ENCODE measurements at regions not wholly inside any gene's neighbourhood (a gene's known extent, or its start where the extent isn't known, plus 50 kb on each side); places are given as distances from the start of the nearest gene placed in this dataset.

DNA sequence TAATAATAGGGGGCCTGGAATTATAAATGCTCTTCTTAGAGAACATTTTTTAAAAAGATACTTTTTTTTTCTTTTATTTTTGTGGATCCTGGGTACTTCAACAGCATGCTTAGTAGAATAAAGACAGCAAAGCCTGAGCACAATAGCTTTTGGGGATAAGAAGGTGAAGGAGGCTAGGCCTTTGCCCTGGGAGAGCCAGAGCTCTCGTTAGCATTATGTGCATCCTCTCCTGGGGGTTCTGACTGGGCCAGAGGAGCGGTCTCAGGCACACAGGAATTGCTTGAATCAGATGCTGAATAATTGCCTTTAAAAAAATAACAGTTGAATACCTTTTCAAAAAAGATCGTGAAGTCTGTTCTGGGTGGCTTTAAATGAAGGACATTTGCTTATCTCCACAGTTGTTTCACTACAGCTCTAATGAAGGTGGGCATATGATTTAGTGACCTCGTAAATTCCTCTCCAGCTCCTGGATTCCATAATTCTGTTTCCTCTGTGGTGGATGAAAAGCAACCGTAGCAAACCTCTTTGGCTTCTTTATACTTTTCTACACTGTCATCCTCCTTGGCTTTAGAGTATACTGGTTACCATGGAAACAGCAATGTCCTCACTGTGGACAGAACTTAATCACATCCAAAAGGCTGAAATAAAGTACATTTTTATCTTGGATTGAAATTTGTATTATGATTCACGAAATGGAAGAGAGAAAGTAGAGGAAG is 133.8 kb downstream of the MAIP1 start:
- no peaks in the 10 kb centered on the region for H3K9me3 ChIP-seq (ENCODE audit: control insufficient read depth in 1 of 2, insufficient read depth in 1 of 2, low read length in 2 of 2)
- DNase-seq, result no peak
- POLR2A ChIA-PET, result no interaction called here
- H3K4me1 ChIP-seq (ENCODE audit: insufficient read depth, low read length), result no peaks in the 10 kb centered on the region
- Mint-ChIP-seq H3K4me1 (ENCODE audit: low read depth) (no peaks in the 10 kb centered on the region), H3K36me3 (ENCODE audit: low read depth) (no peaks in the 10 kb centered on the region), H3K27me3 (peaks cover 16% of the 10 kb centered on the region), H3K9me3 (no peaks in the 10 kb centered on the region), H3K4me3 (no peak overlapping the region), H3K27ac (no peak overlapping the region)
- H3K27ac ChIP-seq (ENCODE audit: low read depth in 1 of 2, low read length in 2 of 2), result no peak overlapping the region
- CTCF ChIA-PET, result interaction anchor here (0.6 kb wide), 1 partner anchor 598 kb away, joined by 3 read pairs; no protein-coding TSS in a partner anchor
- ATAC-seq (ENCODE audit: poor library complexity), result no peak
- no peaks in the 10 kb centered on the region for H3K36me3 ChIP-seq (ENCODE audit: insufficient read depth, low read length)
- H3K4me3 ChIP-seq (ENCODE audit: low read length), result no peak overlapping the region
- TF ChIP-seq, protein P1, sequence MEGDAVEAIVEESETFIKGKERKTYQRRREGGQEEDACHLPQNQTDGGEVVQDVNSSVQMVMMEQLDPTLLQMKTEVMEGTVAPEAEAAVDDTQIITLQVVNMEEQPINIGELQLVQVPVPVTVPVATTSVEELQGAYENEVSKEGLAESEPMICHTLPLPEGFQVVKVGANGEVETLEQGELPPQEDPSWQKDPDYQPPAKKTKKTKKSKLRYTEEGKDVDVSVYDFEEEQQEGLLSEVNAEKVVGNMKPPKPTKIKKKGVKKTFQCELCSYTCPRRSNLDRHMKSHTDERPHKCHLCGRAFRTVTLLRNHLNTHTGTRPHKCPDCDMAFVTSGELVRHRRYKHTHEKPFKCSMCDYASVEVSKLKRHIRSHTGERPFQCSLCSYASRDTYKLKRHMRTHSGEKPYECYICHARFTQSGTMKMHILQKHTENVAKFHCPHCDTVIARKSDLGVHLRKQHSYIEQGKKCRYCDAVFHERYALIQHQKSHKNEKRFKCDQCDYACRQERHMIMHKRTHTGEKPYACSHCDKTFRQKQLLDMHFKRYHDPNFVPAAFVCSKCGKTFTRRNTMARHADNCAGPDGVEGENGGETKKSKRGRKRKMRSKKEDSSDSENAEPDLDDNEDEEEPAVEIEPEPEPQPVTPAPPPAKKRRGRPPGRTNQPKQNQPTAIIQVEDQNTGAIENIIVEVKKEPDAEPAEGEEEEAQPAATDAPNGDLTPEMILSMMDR (IDR thresholded peaks at IDR 0.05), result no peak
- H3K27me3 ChIP-seq (ENCODE audit: control insufficient read depth in 1 of 2, insufficient read depth in 2 of 2, low read length in 2 of 2), result peaks cover 2 to 6% of the 10 kb centered on the region in 2 experiments
- intact Hi-C loops (cut with DNase I, micrococcal nuclease), result no loop called here

DNA sequence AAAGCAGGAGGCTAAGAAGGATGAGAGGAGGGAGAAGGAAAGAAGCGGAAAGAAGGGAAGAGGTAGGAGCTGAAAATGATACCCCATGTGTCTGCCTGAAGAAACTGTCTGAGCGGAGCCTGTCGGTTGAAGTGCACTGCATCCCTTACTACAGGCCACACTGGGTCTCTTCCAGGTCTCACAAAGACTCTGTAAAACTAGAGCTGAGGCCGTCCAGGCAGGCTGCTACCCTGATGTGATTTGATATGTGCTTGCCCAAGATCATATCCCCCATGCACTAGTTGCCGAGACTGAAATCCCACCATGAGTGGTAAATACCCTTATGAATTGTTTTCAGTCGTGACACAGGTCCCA is 134.4 kb downstream of the MAIP1 start:
- no peak overlapping the region for H3K27ac ChIP-seq (ENCODE audit: low read depth in 1 of 2, low read length in 2 of 2)
- no peaks in the 10 kb centered on the region for H3K36me3 Mint-ChIP-seq (ENCODE audit: low read depth)
- no peaks in the 10 kb centered on the region for H3K4me1 ChIP-seq (ENCODE audit: insufficient read depth, low read length)
- no peaks in the 10 kb centered on the region for H3K36me3 ChIP-seq (ENCODE audit: insufficient read depth, low read length)
- H3K9me3 ChIP-seq (ENCODE audit: control insufficient read depth in 1 of 2, insufficient read depth in 1 of 2, low read length in 2 of 2), result no peaks in the 10 kb centered on the region
- no peak overlapping the region for H3K27ac Mint-ChIP-seq
- TF ChIP-seq, protein P1 (IDR thresholded peaks at IDR 0.05), result no peak
- POLR2A ChIA-PET, result no interaction called here
- intact Hi-C loops (cut with DNase I, micrococcal nuclease), result no loop called here
- H3K9me3 Mint-ChIP-seq, result no peaks in the 10 kb centered on the region
- H3K4me1 Mint-ChIP-seq (ENCODE audit: low read depth), result no peaks in the 10 kb centered on the region
- peaks cover 2 to 6% of the 10 kb centered on the region in 2 experiments for H3K27me3 ChIP-seq (ENCODE audit: control insufficient read depth in 1 of 2, insufficient read depth in 2 of 2, low read length in 2 of 2)
- peaks cover 16% of the 10 kb centered on the region for H3K27me3 Mint-ChIP-seq
- no peak overlapping the region for H3K4me3 ChIP-seq (ENCODE audit: low read length)
- DNase-seq (no peak), ATAC-seq (ENCODE audit: poor library complexity) (no peak)
- CTCF ChIA-PET, result no interaction called here
- H3K4me3 Mint-ChIP-seq, result no peak overlapping the region

DNA sequence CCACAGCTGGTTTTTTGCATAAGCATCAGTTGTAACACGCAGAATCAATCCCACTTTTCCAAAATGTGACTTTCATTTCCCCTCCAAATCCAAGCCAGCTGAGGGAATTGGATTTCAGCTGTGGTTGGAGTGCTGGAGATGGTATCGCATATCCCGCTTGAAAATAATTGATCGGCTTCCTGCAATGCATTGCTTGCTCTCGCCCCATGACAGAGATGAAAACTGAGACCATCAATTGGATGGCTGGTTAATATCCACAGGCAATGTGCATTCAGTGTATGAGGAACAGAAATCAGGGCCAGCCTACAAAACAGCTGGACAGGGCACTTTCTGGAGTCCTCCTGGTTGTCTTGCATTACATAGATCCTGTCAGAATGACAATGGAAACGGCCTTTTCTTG is 135.3 kb downstream of the MAIP1 start:
- no peak overlapping the region for H3K27ac Mint-ChIP-seq
- TF ChIP-seq, protein P1 (IDR thresholded peaks at IDR 0.05), result no peak
- Histone ChIP-seq H3K27me3 (ENCODE audit: control insufficient read depth in 1 of 2, insufficient read depth in 2 of 2, low read length in 2 of 2) (peaks cover 2 to 6% of the 10 kb centered on the region in 2 experiments), H3K4me1 (ENCODE audit: insufficient read depth, low read length) (no peaks in the 10 kb centered on the region), H3K4me3 (ENCODE audit: low read length) (no peak overlapping the region), H3K27ac (ENCODE audit: low read depth in 1 of 2, low read length in 2 of 2) (no peak overlapping the region), H3K9me3 (ENCODE audit: control insufficient read depth in 1 of 2, insufficient read depth in 1 of 2, low read length in 2 of 2) (no peaks in the 10 kb centered on the region), H3K36me3 (ENCODE audit: insufficient read depth, low read length) (no peaks in the 10 kb centered on the region)
- no peaks in the 10 kb centered on the region for H3K36me3 Mint-ChIP-seq (ENCODE audit: low read depth)
- no peak overlapping the region for H3K4me3 Mint-ChIP-seq
- CTCF ChIA-PET, result no interaction called here
- POLR2A ChIA-PET, result interaction anchor here (0.6 kb wide), 1 partner anchor 12 kb away, joined by 3 read pairs; no protein-coding TSS in a partner anchor
- H3K9me3 Mint-ChIP-seq, result no peaks in the 10 kb centered on the region
- intact Hi-C loops (cut with DNase I, micrococcal nuclease), result no loop called here
- H3K27me3 Mint-ChIP-seq, result peaks cover 16% of the 10 kb centered on the region
- no peaks in the 10 kb centered on the region for H3K4me1 Mint-ChIP-seq (ENCODE audit: low read depth)
- ATAC-seq (ENCODE audit: poor library complexity), result no peak
- no peak for DNase-seq

Data from CD4-positive, alpha-beta T cell (primary cell).